ENCODE measurements at regions not wholly inside any gene's neighbourhood (a gene's known extent, or its start where the extent isn't known, plus 50 kb on each side); places are given as distances from the start of the nearest gene placed in this dataset.

DNA sequence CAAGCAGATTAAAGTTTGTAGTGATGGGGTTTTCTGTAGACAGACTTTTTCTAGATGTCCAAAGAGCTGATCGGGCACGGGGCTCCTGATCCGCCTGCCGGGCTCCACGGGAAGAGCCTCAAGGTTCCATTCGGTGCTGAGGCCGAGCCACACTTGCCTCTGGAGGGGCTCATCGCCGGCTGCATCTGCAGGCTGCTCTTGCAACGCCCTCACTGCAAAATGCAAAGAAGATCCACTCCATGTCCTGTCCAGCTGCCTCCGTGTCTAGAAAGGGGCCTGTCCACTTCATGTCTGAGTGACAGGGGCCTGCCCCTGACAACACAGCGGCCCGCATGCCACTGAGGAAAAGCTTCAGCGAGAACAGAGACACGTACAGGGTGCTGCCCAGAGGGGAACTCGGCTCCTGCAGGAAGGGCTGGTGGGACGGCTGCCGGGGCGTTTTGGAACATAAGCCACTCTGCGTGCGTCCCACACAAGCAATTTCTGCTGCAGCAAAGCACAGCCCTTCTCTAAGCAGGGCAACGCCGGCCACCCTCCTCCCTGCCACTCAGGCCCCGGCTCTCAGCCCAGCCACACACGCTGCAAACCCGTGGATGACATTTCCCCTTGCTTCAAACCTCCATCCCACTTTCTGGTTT lies 53.6 kb upstream of the CTDP1 start:
- Histone ChIP-seq H3K9me3 (no peaks in the 10 kb centered on the region), H3K27ac (no peak overlapping the region), H3K4me1 (peaks cover 0 to 24% (median 0%) of the 10 kb centered on the region in 9 donors), H3K27me3 (peaks cover 0 to 42% (median 23%) of the 10 kb centered on the region in 7 donors), H3K4me3 (no peak overlapping the region), H3K36me3 (no peaks in the 10 kb centered on the region)
- no peak for DNase-seq
- 72 to 78% methylated on average over 26 of the region's 26 CpGs for WGBS, 2 donors
- TF ChIP-seq, protein P1, sequence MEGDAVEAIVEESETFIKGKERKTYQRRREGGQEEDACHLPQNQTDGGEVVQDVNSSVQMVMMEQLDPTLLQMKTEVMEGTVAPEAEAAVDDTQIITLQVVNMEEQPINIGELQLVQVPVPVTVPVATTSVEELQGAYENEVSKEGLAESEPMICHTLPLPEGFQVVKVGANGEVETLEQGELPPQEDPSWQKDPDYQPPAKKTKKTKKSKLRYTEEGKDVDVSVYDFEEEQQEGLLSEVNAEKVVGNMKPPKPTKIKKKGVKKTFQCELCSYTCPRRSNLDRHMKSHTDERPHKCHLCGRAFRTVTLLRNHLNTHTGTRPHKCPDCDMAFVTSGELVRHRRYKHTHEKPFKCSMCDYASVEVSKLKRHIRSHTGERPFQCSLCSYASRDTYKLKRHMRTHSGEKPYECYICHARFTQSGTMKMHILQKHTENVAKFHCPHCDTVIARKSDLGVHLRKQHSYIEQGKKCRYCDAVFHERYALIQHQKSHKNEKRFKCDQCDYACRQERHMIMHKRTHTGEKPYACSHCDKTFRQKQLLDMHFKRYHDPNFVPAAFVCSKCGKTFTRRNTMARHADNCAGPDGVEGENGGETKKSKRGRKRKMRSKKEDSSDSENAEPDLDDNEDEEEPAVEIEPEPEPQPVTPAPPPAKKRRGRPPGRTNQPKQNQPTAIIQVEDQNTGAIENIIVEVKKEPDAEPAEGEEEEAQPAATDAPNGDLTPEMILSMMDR (IDR thresholded peaks at IDR 0.05) = no peak
- ATAC-seq = peak in 2 of 8 donors; percentile 24 to 39
- intact Hi-C loops (cut with DNase I) = no loop called here

GRCh38 chr18:79626905-79627749 lies 52.5 kb upstream of the CTDP1 start:
- TF ChIP-seq, protein P1 (IDR thresholded peaks at IDR 0.05) = no peak
- ATAC-seq (peak in 1 of 8 donors; percentile 20), DNase-seq (no peak)
- peaks cover 0 to 42% (median 23%) of the 10 kb centered on the region in 7 donors for H3K27me3 ChIP-seq
- H3K4me1 ChIP-seq = peaks cover 0 to 24% (median 0%) of the 10 kb centered on the region in 9 donors
- no peaks in the 10 kb centered on the region for H3K9me3 ChIP-seq
- no peak overlapping the region for H3K4me3 ChIP-seq
- intact Hi-C loops (cut with DNase I) = no loop called here
- H3K36me3 ChIP-seq = no peaks in the 10 kb centered on the region
- no peak overlapping the region for H3K27ac ChIP-seq
- WGBS, 2 donors = 87% methylated on average over 45 of the region's 45 CpGs

DNA sequence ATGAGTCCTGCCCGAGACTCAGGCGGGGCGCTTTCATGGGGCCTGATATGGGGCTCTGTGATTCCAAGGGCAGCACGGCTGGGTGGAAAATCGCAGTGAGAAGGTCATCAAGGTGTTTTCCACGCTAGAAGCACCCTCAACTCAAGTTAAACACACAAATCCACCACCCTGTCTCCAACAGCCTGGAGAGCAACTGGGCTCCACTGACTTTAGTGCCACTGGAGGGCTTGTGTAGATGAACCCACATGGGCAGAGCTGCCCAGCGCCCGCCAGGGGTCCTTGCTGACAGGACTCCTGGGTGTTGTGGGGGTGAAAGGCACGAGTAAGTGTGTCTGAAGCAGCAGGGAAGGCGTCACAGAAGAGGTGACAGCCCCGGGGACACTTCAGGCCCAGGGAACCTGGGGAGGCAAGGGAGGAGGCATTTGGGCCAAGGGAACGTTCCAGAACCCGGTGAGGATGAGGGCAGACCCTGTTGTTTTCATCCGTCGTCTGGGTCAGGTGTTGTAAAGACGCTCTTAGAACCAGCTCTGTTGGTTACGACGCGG lies 51.8 kb upstream of the CTDP1 start:
- no peak overlapping the region for H3K4me3 ChIP-seq
- TF ChIP-seq, protein P1 (IDR thresholded peaks at IDR 0.05) = no peak
- intact Hi-C loops (cut with DNase I) = no loop called here
- DNase-seq = no peak
- no peaks in the 10 kb centered on the region for H3K9me3 ChIP-seq
- no peaks in the 10 kb centered on the region for H3K36me3 ChIP-seq
- no peak for ATAC-seq
- 87 to 88% methylated on average over 19 of the region's 19 CpGs for WGBS, 2 donors
- peaks cover 0 to 24% (median 0%) of the 10 kb centered on the region in 9 donors for H3K4me1 ChIP-seq
- no peak overlapping the region for H3K27ac ChIP-seq
- peaks cover 0 to 42% (median 23%) of the 10 kb centered on the region in 7 donors for H3K27me3 ChIP-seq

DNA sequence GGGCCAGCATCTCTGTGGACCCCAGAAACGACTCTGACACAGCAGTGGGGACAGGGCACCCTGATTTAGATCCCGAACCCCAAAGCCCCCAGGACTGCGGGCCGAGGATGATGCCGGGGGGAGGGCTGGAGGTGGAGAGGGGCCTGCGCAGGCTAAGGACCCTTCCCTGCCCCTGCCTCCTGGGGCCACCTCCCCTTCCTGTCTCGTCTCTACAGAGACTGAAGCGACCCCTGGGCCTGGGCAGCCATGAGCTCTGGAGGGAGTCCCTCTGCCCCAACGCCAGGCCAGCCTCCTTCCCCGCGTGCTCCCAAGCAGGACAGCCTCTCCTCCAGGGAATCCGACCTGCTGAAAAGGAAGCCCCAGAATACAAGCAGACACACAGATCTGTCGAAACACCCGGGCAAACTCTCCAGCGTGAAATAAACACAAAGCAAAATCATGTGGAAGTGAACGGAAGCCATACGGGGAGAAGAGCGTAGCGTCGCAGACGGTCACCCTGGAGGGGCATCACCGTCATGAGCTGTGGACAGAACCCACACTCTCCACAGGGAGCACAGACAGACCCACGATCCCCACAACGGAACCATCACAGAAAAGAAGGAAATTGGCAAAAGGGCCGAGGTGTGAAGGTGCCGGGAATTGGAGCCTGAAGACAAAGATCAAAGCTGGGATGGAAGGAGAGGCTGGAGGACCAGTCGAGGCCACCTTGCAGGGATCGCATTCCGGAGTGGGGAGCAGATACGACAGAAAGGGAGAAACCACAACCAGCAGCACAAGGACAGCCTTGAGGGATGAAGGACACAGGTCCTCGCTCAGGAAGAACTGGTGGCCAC lies 51.0 kb upstream of the CTDP1 start:
- WGBS, 2 donors = 86 to 87% methylated on average over 31 of the region's 31 CpGs
- DNase-seq (no peak), ATAC-seq (no peak)
- peaks cover 0 to 24% (median 0%) of the 10 kb centered on the region in 9 donors for H3K4me1 ChIP-seq
- H3K27ac ChIP-seq = no peak overlapping the region
- no peaks in the 10 kb centered on the region for H3K9me3 ChIP-seq
- H3K4me3 ChIP-seq = no peak overlapping the region
- intact Hi-C loops (cut with DNase I) = no loop called here
- TF ChIP-seq, protein P1 (IDR thresholded peaks at IDR 0.05) = no peak
- H3K27me3 ChIP-seq = peaks cover 0 to 42% (median 23%) of the 10 kb centered on the region in 7 donors
- H3K36me3 ChIP-seq = no peaks in the 10 kb centered on the region
